IPS-18a (cell line): ENCODE measurements at regions not wholly inside any gene's neighbourhood (a gene's known extent, or its start where the extent isn't known, plus 50 kb on each side); places are given as distances from the start of the nearest gene placed in this dataset.

Experiments used
- H3K27ac ChIP-seq: one replicate; pipeline ENCODE4 v1.5.1; 2013; ENCODE audit warnings: low read length
- H3K27me3 ChIP-seq: one replicate; pipeline ENCODE4 v1.6.1; 2013; ENCODE audit warnings: mild to moderate bottlenecking, low read length; ENCODE audit not compliant: control insufficient read depth, insufficient read depth
- H3K36me3 ChIP-seq: one replicate; pipeline ENCODE4 v1.6.1; 2013; ENCODE audit warnings: low read depth, low read length; ENCODE audit not compliant: control insufficient read depth
- H3K4me1 ChIP-seq: one replicate; pipeline ENCODE4 v1.6.1; 2013; ENCODE audit warnings: low read depth, low read length; ENCODE audit not compliant: control insufficient read depth
- H3K4me3 ChIP-seq: one replicate; pipeline ENCODE4 v1.5.1; 2013; ENCODE audit warnings: low read length
- H3K9ac ChIP-seq: one replicate; pipeline ENCODE4 v1.6.1; 2013; ENCODE audit warnings: mild to moderate bottlenecking, low read length, moderate library complexity
- H3K9me3 ChIP-seq: one replicate; pipeline ENCODE4 v1.6.1; 2013; ENCODE audit warnings: low read depth, low read length; ENCODE audit not compliant: control insufficient read depth

DNA sequence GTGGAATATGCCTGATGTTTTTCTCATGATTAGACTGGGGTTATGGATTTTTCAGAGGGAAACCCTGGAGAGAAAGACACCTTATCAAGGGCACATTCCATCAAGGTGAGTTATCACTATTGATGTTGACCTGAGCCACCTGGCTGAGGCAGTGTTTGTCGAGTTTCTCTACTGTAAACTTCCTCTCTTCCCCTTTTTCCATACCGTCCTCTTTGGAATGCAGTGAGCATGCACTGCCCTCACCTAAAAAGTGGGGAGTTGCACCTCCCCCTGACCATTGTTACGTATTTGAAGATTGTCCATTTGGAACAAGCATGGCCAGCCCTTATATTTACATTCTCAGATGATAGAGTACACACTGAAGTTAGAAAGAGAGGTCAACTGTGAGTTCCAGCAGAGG is 53.9 kb upstream of the PWP1 start:
- H3K4me1 ChIP-seq = peaks cover 28% of the 10 kb centered on the region

DNA sequence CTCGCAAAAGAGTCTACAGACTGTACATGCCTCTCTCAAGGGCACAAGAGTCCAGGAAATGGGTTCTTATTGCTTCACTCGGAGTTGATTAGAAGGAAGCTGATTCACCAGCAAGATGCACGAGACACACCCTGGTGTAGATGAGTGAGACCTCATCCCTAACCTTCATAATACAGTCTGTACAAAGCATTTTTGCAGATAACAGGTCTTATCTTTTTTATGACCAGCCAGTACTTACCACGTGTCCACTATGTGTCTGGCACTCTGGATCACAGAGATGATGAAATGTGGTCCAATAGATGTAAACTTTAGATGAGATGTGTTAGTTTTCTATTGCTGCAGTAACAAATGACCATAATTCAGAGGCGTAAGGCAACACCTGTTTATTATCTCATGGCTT is 53.4 kb upstream of the PWP1 start:
- Histone ChIP-seq H3K36me3 (no peaks in the 10 kb centered on the region), H3K4me1 (peaks cover 28% of the 10 kb centered on the region), H3K27ac (no peak overlapping the region), H3K9me3 (no peaks in the 10 kb centered on the region), H3K27me3 (no peaks in the 10 kb centered on the region), H3K4me3 (no peak overlapping the region), H3K9ac (no peak overlapping the region)

More for the DNA sequence above, 53.9 kb upstream of the PWP1 start:
- Histone ChIP-seq H3K9me3 (no peaks in the 10 kb centered on the region), H3K9ac (no peak overlapping the region), H3K4me3 (no peak overlapping the region), H3K36me3 (no peaks in the 10 kb centered on the region), H3K27ac (no peak overlapping the region), H3K27me3 (no peaks in the 10 kb centered on the region)

DNA sequence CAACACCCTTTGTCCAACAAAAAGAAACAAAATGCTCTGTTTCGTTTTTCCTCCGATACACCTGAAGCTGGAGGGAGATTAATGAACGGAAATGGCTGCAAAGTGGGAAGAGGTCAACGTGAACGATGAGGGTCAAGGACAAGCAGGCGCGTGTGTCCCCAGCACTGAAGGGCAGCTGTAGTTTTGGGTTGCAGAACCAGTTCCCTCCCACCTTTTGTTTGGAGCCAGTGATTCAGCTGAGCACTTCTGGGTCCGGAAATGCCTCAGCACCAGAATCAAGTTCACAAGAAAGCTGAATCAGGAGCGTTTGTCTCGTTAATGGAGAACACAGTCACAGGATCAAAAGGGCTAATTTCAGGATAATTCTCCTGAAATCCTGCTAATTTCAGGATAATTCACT is 51.1 kb upstream of the PWP1 start:
- peak overlapping the region; percentile 10 for H3K27ac ChIP-seq
- peak overlapping the region; percentile 40 for H3K9ac ChIP-seq
- no peaks in the 10 kb centered on the region for H3K27me3 ChIP-seq
- no peaks in the 10 kb centered on the region for H3K9me3 ChIP-seq
- peaks cover 28% of the 10 kb centered on the region for H3K4me1 ChIP-seq
- no peaks in the 10 kb centered on the region for H3K36me3 ChIP-seq
- peak overlapping the region; percentile 7 for H3K4me3 ChIP-seq

DNA sequence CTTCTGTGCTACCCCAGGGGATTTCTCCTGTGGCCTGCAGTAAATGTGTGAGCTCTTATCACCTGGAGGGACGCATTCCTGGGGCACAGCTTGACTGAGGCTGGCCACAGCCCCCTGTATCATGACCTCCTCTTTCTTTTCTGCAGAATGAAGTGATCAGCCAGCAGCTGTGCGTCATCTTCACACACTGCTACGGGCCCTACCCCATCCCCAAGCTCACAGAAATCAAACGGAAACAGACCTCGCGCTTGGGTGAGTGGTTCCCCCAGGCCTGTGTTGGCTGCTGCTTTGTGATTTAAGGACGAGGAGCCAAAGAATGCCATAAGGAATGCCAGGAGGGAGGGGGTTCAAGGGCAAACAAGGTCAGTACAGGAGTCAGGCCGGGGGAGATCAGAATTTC is 50.5 kb upstream of the PWP1 start:
- Histone ChIP-seq H3K36me3 (no peaks in the 10 kb centered on the region), H3K27me3 (no peaks in the 10 kb centered on the region), H3K4me3 (peak overlapping the region; percentile 7), H3K4me1 (peaks cover 28% of the 10 kb centered on the region), H3K27ac (peak overlapping the region; percentile 10), H3K9ac (peak overlapping the region; percentile 40), H3K9me3 (no peaks in the 10 kb centered on the region)
